OCI-LY1 (cell line): ENCODE measurements at regions not wholly inside any gene's neighbourhood (a gene's known extent, or its start where the extent isn't known, plus 50 kb on each side); places are given as distances from the start of the nearest gene placed in this dataset.

Experiments
- H2AFZ ChIP-seq: fragments of 200-600 bp; sonication (generic), shearing (Covaris generic); 2 replicates; pipeline ENCODE4 v1.6.0; 2014; ENCODE audit warnings: antibody characterized with exemption, mild to moderate bottlenecking, low read length
- H3F3A ChIP-seq: fragments of 200-600 bp; sonication (generic), shearing (Covaris generic); 2 replicates; pipeline ENCODE4 v1.6.0; 2014; ENCODE audit warnings: mild to moderate bottlenecking, antibody characterized with exemption, low read length, moderate library complexity; ENCODE audit not compliant: insufficient read depth
- H3K27ac ChIP-seq: fragments of 200-600 bp; sonication (generic); 2 replicates; pipeline ENCODE4 v1.5.1; 2014; ENCODE audit warnings: low read length, mixed run types, mild to moderate bottlenecking, low read depth; ENCODE audit not compliant: poor library complexity, severe bottlenecking
- H3K27me3 ChIP-seq: fragments of 200-600 bp; sonication (generic); 2 replicates; pipeline ENCODE4 v1.6.0; 2014; ENCODE audit warnings: antibody characterized with exemption, mild to moderate bottlenecking, low read length, moderate library complexity; ENCODE audit not compliant: insufficient read depth
- H3K36me3 ChIP-seq: fragments of 200-600 bp; sonication (generic); 2 replicates; pipeline ENCODE4 v1.6.1; 2014; ENCODE audit warnings: mild to moderate bottlenecking, antibody characterized with exemption, low read length, moderate library complexity, mixed read lengths; ENCODE audit not compliant: insufficient read depth
- H3K4me1 ChIP-seq: fragments of 200-600 bp; sonication (generic); 2 replicates; pipeline ENCODE4 v1.5.1; 2014; ENCODE audit warnings: mild to moderate bottlenecking, low read length, moderate library complexity; ENCODE audit not compliant: insufficient read depth, severe bottlenecking
- H3K4me2 ChIP-seq: fragments of 200-600 bp; sonication (generic), shearing (Covaris generic); 2 replicates; pipeline ENCODE4 v1.6.1; 2014; ENCODE audit warnings: low read length
- H3K4me3 ChIP-seq: fragments of 200-600 bp; sonication (generic); 2 replicates; pipeline ENCODE4 v1.5.1; 2014; ENCODE audit warnings: low read length, low read depth, mild to moderate bottlenecking, mixed read lengths; ENCODE audit not compliant: poor library complexity, severe bottlenecking
- H3K79me2 ChIP-seq: fragments of 200-600 bp; shearing (Covaris generic); 2 replicates; pipeline ENCODE4 v1.6.1; 2016; ENCODE audit warnings: mixed run types, low read length, mixed read lengths; ENCODE audit not compliant: insufficient read depth
- H3K9ac ChIP-seq: fragments of 200-600 bp; sonication (generic), shearing (Covaris generic); 2 replicates; pipeline ENCODE4 v1.6.1; 2014; ENCODE audit warnings: mild to moderate bottlenecking, low read length, mixed read lengths
- H3K9me2 ChIP-seq: fragments of 200-600 bp; sonication (generic), shearing (Covaris generic); 2 replicates; pipeline ENCODE4 v1.6.1; 2014; ENCODE audit warnings: low read depth, mild to moderate bottlenecking, low read length, mixed read lengths
- H3K9me3 ChIP-seq: fragments of 200-600 bp; shearing (Covaris generic); 2 replicates; pipeline ENCODE4 v1.6.1; 2014; ENCODE audit warnings: low read length, mixed read lengths
- H4K20me1 ChIP-seq: fragments of 200-600 bp; sonication (generic), shearing (Covaris generic); 2 replicates; pipeline ENCODE4 v1.6.0; 2016; ENCODE audit warnings: mild to moderate bottlenecking, low read length; ENCODE audit not compliant: insufficient read depth
- EZH2 ChIP-seq: fragments of 200-600 bp; sonication (generic), shearing (Covaris generic); IDR thresholded peaks from 2 replicates; pipeline ENCODE4 v1.8.0; 2017; ENCODE audit warnings: borderline replicate concordance, mixed run types, mild to moderate bottlenecking, antibody characterized with exemption, low read length, moderate library complexity, mixed read lengths
- TF ChIP-seq, protein P1 (sequence below): fragments of 200-600 bp; sonication (generic), shearing (Covaris generic); IDR thresholded peaks from 2 replicates; pipeline ENCODE4 v1.5.1; 2017; ENCODE audit warnings: mild to moderate bottlenecking, antibody characterized with exemption, low read length, moderate library complexity, mixed read lengths

DNA sequence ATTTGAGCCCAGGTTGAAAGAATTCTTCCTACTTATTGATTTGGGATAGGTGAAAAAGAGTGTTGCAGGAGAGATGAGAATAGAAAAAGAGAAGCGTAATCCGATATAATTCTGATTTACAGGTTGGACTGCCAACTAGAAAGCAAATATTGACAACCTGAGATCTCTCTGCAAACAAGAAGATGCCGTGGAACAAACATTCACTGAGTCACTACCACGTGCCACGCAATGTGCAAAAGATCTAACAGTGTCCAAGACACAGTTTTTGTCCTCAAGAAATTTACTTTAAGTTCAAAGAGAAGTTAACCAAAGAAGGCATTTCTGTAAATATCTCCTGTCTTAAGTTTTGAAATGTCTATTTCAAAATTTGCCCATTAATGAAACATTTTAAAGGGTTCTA lies 578.0 kb upstream of the ARID1B start:
- Histone ChIP-seq H3K4me3 (no peak overlapping the region), H3K27ac (no peak overlapping the region), H3K4me1 (no peaks in the 10 kb centered on the region), H3F3A (no peaks in the 10 kb centered on the region), H3K9ac (no peak overlapping the region), H3K4me2 (no peak overlapping the region), H3K36me3 (no peaks in the 10 kb centered on the region), H3K9me2 (no peaks in the 10 kb centered on the region; the same call in 1 of the 2 replicates), H3K79me2 (no peaks in the 10 kb centered on the region), H4K20me1 (no peaks in the 10 kb centered on the region), H3K9me3 (no peaks in the 10 kb centered on the region), H3K27me3 (no peaks in the 10 kb centered on the region), H2AFZ (no peak overlapping the region)
- no peak for TF ChIP-seq EZH2
- TF ChIP-seq, protein P1, sequence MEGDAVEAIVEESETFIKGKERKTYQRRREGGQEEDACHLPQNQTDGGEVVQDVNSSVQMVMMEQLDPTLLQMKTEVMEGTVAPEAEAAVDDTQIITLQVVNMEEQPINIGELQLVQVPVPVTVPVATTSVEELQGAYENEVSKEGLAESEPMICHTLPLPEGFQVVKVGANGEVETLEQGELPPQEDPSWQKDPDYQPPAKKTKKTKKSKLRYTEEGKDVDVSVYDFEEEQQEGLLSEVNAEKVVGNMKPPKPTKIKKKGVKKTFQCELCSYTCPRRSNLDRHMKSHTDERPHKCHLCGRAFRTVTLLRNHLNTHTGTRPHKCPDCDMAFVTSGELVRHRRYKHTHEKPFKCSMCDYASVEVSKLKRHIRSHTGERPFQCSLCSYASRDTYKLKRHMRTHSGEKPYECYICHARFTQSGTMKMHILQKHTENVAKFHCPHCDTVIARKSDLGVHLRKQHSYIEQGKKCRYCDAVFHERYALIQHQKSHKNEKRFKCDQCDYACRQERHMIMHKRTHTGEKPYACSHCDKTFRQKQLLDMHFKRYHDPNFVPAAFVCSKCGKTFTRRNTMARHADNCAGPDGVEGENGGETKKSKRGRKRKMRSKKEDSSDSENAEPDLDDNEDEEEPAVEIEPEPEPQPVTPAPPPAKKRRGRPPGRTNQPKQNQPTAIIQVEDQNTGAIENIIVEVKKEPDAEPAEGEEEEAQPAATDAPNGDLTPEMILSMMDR, result no peak

- Histone ChIP-seq H3K4me2 (no peak overlapping the region), H3K27me3 (no peaks in the 10 kb centered on the region), H3F3A (no peaks in the 10 kb centered on the region), H2AFZ (no peak overlapping the region), H3K4me1 (no peaks in the 10 kb centered on the region), H3K9me3 (no peaks in the 10 kb centered on the region), H4K20me1 (no peaks in the 10 kb centered on the region), H3K9me2 (no peaks in the 10 kb centered on the region; the same call in 1 of the 2 replicates), H3K9ac (no peak overlapping the region), H3K4me3 (no peak overlapping the region), H3K79me2 (no peaks in the 10 kb centered on the region), H3K36me3 (no peaks in the 10 kb centered on the region), H3K27ac (no peak overlapping the region)
- no peak for TF ChIP-seq EZH2
- TF ChIP-seq, protein P1, result no peak
Measured at GRCh38 chr6:156197513-156197912, 579.7 kb upstream of the ARID1B start.

- TF ChIP-seq, protein P1, result no peak
- TF ChIP-seq EZH2, result no peak
- no peaks in the 10 kb centered on the region for H3K27me3 ChIP-seq
- H3K36me3 ChIP-seq, result no peaks in the 10 kb centered on the region
- H3K4me3 ChIP-seq, result no peak overlapping the region
- no peaks in the 10 kb centered on the region for H4K20me1 ChIP-seq
- H3K27ac ChIP-seq, result no peak overlapping the region
- no peaks in the 10 kb centered on the region for H3K79me2 ChIP-seq
- H3K4me1 ChIP-seq, result no peaks in the 10 kb centered on the region
- no peak overlapping the region for H3K4me2 ChIP-seq
- no peak overlapping the region for H2AFZ ChIP-seq
- no peak overlapping the region for H3K9ac ChIP-seq
- H3K9me3 ChIP-seq, result no peaks in the 10 kb centered on the region
- no peaks in the 10 kb centered on the region; the same call in 1 of the 2 replicates for H3K9me2 ChIP-seq
- H3F3A ChIP-seq, result no peaks in the 10 kb centered on the region
Measured at GRCh38 chr6:156194981-156195380, 582.2 kb upstream of the ARID1B start.
